ENCODE measurements at regions not wholly inside any gene's neighbourhood (a gene's known extent, or its start where the extent isn't known, plus 50 kb on each side); places are given as distances from the start of the nearest gene placed in this dataset.
A peak's percentile ranks its signal among the peaks of the same experiment; 100 is the strongest.

DNA sequence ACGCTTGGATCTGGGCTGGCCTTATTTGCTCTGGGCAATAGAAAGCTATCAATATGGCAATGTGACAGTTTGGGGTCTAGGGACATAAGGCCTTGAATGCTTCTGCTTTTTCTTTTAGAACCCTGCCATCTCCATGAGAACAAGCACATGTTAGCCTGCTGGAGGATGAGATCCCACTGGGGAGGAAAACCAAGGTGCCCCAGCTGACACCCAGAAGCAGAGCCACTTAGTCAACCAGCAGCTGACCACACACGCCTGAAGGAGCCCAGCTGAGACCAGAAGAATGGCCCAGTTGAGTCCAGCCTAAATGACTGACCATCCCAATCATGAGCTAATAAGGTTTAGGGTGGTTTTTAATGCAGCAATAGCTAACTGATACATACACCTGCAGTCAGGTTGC lies 171.2 kb downstream of the AHSP start:
- Histone ChIP-seq H3K4me3 (ENCODE audit: low read depth, low read length) (no peak overlapping the region), H3K27ac (ENCODE audit: low read depth, low read length) (no peak overlapping the region), H3K9me3 (ENCODE audit: control insufficient read depth, insufficient read depth, low read length) (no peaks in the 10 kb centered on the region), H3K27me3 (ENCODE audit: control insufficient read depth, insufficient read depth, low read length) (peaks cover 4% of the 10 kb centered on the region)
- TF ChIP-seq, protein P1, sequence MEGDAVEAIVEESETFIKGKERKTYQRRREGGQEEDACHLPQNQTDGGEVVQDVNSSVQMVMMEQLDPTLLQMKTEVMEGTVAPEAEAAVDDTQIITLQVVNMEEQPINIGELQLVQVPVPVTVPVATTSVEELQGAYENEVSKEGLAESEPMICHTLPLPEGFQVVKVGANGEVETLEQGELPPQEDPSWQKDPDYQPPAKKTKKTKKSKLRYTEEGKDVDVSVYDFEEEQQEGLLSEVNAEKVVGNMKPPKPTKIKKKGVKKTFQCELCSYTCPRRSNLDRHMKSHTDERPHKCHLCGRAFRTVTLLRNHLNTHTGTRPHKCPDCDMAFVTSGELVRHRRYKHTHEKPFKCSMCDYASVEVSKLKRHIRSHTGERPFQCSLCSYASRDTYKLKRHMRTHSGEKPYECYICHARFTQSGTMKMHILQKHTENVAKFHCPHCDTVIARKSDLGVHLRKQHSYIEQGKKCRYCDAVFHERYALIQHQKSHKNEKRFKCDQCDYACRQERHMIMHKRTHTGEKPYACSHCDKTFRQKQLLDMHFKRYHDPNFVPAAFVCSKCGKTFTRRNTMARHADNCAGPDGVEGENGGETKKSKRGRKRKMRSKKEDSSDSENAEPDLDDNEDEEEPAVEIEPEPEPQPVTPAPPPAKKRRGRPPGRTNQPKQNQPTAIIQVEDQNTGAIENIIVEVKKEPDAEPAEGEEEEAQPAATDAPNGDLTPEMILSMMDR (IDR thresholded peaks at IDR 0.05; ENCODE audit: low read depth, low read length), result no peak
- CTCF ChIA-PET, result no interaction called here
- DNase-seq (ENCODE audit: low read depth, low spot score), result no peak
- POLR2A ChIA-PET, result no interaction called here

DNA sequence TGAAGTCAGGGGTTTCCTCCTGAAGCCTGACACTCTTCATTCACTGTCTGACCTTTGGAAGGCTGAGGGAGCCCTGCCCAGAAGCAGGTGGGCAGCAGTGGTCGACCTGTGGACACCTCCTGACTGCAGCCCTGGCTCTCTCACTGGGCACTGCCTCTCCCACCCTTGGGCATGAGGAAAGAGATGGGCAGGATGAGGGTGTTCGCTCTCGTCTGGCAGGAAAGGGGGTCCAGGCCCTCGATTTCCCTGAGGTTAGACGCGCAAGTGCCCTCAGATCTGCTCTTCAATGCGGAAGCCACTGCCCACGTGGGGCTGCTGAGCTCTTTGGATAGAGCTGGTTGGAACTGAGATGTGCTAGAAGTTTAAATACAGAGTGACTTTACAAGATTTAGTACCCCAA lies 171.9 kb downstream of the AHSP start:
- POLR2A ChIA-PET, result no interaction called here
- DNase-seq (ENCODE audit: low read depth, low spot score), result no peak

DNA sequence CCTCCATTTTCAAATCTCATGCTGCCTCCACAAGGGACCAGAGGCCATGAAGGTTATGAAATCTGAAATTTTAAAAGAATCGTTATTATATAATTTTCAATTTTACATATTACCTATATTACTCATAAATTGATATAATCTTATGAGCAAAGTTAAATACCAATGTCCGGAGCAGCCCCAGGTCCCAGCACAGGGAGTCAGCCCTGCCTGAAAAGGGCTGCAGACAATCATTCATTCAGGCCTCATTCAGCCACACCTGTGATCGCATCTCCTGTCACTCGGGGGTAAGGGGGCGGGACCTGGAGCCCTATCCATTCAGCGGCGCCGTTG lies 172.5 kb downstream of the AHSP start:
- POLR2A ChIA-PET, result no interaction called here
- no peak overlapping the region for H3K27ac ChIP-seq (ENCODE audit: low read depth, low read length)
- peaks cover 4% of the 10 kb centered on the region for H3K27me3 ChIP-seq (ENCODE audit: control insufficient read depth, insufficient read depth, low read length)
- peak overlapping the region; percentile 95 for H3K4me3 ChIP-seq (ENCODE audit: low read depth, low read length)
- TF ChIP-seq, protein P1 (IDR thresholded peaks at IDR 0.05; ENCODE audit: low read depth, low read length), result no peak
- CTCF ChIA-PET, result no interaction called here
- DNase-seq (ENCODE audit: low read depth, low spot score), result no peak
- no peaks in the 10 kb centered on the region for H3K9me3 ChIP-seq (ENCODE audit: control insufficient read depth, insufficient read depth, low read length)

More for the DNA sequence above, 171.9 kb downstream of the AHSP start:
- H3K4me3 ChIP-seq (ENCODE audit: low read depth, low read length), result no peak overlapping the region
- H3K27me3 ChIP-seq (ENCODE audit: control insufficient read depth, insufficient read depth, low read length), result peaks cover 4% of the 10 kb centered on the region
- no peaks in the 10 kb centered on the region for H3K9me3 ChIP-seq (ENCODE audit: control insufficient read depth, insufficient read depth, low read length)
- no peak overlapping the region for H3K27ac ChIP-seq (ENCODE audit: low read depth, low read length)
- TF ChIP-seq, protein P1 (IDR thresholded peaks at IDR 0.05; ENCODE audit: low read depth, low read length), result no peak
- CTCF ChIA-PET, result no interaction called here

DNA sequence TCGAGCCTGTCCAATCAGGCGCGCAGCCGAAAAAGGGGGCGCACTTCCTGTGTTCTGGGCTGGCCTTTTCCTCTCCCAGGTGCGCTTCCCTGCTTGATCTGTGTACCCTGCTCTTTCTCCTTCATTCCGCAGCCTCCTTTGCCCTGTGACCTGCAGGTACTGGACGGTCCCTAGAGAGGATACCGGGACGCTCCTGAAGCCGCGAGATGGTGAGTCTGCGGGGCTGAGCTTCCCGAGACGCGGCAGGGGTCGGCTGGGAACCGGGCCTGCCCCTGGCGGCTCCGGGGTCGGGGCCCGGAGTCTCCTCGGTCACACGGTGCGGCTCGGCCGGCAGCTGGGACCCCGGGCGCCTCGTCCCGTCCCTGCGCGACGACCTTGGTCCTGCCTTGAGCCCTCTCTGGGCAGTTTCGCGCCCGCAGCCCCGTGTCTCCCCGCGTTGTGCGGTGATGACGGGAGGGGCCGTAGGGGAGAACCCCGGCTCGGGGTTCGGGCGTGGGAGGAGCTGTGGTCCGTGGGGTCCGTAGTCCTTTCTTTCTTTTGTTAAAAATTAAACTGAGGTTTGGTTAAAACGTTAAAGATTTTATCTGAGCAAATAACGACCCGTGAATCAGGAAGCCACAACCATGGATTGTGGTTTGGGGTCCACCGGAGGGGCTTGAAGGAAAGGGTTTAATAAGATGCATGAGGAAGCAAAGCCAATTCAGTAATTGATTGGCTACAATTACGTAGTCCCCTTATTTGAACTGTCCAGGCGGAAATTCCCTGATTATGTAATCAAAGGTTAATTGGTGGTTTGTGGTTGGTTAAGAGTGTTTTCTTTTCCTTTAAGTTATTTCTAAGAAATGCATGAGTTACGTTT lies 172.8 kb upstream of the ZNF267 start:
- DNase-seq (ENCODE audit: low read depth, low spot score), result no peak
- TF ChIP-seq, protein P1 (IDR thresholded peaks at IDR 0.05; ENCODE audit: low read depth, low read length), result peak; percentile 23
- Histone ChIP-seq H3K27ac (ENCODE audit: low read depth, low read length) (no peak overlapping the region), H3K4me3 (ENCODE audit: low read depth, low read length) (peak overlapping the region; percentile 95), H3K9me3 (ENCODE audit: control insufficient read depth, insufficient read depth, low read length) (no peaks in the 10 kb centered on the region), H3K27me3 (ENCODE audit: control insufficient read depth, insufficient read depth, low read length) (peaks cover 4% of the 10 kb centered on the region)
- ChIA-PET POLR2A (no interaction called here), CTCF (interaction anchor here (0.7 kb wide), 1 partner anchor 14 kb away, joined by 3 read pairs; no protein-coding TSS in a partner anchor)

DNA sequence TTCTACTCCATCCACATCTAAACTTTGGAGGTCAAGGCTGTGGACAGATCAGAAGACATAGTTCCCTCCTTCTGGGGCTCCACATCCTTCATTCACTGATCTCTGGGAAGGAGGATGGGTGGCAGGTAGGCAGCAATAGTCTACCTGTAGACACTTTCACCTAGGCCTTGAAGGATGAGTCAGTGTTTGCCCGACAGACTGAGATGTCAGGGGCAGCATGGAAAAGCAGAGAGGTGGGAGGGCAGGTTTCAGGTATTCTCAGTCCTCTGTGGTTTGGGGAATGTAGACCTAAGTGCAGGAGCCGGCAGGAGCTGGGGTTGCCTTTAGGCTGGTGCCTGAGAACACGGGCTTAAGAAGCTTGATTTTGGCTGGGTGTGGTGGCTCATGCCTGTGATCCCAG lies 171.9 kb upstream of the ZNF267 start:
- CTCF ChIA-PET, result no interaction called here
- Histone ChIP-seq H3K4me3 (ENCODE audit: low read depth, low read length) (no peak overlapping the region), H3K27me3 (ENCODE audit: control insufficient read depth, insufficient read depth, low read length) (peaks cover 4% of the 10 kb centered on the region), H3K27ac (ENCODE audit: low read depth, low read length) (no peak overlapping the region), H3K9me3 (ENCODE audit: control insufficient read depth, insufficient read depth, low read length) (no peaks in the 10 kb centered on the region)
- no peak for DNase-seq (ENCODE audit: low read depth, low spot score)
- TF ChIP-seq, protein P1 (IDR thresholded peaks at IDR 0.05; ENCODE audit: low read depth, low read length), result no peak
- POLR2A ChIA-PET, result interaction anchor here (0.8 kb wide), 1 partner anchor 11 kb away, joined by 3 read pairs; a partner anchor contains a TSS

Data from AG04450 (cell line).